Spleen (tissue), 7 donors: ENCODE measurements at regions not wholly inside any gene's neighbourhood (a gene's known extent, or its start where the extent isn't known, plus 50 kb on each side); places are given as distances from the start of the nearest gene placed in this dataset.

ENCODE experiments used
- POLR2A ChIP-seq, 3 donors: fragments of 450-650 bp; IDR thresholded peaks; one replicate each; pipeline ENCODE4 v1.5.1; 2017; ENCODE audit warnings: antibody characterized with exemption in 3 of 3, mild to moderate bottlenecking in 1 of 3
- TF ChIP-seq, protein P1 (sequence below), 11 experiments: fragments of 200-600 bp in 7 of 11; fragments of 450-650 bp in 4 of 11; sonication (generic) in 4 of 11; IDR thresholded peaks in 8 of 11; conservative IDR thresholded peaks in 3 of 11; 1 replicate in 7 of 11; 2 replicates in 4 of 11; pipeline versions ENCODE4 v1.4.0 to v1.8.0; 2016 to 2021; ENCODE audit warnings: antibody characterized with exemption in 11 of 11, inconsistent platforms in 4 of 11, mild to moderate bottlenecking in 1 of 11
- donor health status: DM: no; HTN: no; CAD: no; lungs with moderate emphysema.
- donor health status: DM: no; HTN: no; CAD: no.
- donor health status: DM: no; HTN: no; CAD: no.

DNA sequence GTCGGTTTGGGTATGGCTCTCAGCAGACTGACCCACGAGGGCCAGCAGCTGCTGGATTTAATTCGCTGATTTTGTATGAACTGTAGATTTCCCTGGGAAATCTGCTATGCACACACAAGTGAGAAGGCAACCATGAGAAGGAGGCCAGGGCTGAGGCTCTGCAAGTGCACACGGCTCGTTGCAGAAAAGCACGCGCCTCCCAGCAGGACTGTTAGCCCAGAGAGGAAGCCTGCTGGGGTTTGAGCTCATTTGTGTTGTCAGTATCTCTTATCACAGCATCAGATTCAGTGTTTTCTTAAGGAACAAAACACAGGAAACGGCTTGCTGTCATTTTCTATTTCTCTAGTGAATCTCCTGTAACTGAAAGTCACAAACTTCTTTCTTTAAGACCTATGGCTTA is 296.2 kb upstream of the FAT1 start:
- TF ChIP-seq, protein P1, sequence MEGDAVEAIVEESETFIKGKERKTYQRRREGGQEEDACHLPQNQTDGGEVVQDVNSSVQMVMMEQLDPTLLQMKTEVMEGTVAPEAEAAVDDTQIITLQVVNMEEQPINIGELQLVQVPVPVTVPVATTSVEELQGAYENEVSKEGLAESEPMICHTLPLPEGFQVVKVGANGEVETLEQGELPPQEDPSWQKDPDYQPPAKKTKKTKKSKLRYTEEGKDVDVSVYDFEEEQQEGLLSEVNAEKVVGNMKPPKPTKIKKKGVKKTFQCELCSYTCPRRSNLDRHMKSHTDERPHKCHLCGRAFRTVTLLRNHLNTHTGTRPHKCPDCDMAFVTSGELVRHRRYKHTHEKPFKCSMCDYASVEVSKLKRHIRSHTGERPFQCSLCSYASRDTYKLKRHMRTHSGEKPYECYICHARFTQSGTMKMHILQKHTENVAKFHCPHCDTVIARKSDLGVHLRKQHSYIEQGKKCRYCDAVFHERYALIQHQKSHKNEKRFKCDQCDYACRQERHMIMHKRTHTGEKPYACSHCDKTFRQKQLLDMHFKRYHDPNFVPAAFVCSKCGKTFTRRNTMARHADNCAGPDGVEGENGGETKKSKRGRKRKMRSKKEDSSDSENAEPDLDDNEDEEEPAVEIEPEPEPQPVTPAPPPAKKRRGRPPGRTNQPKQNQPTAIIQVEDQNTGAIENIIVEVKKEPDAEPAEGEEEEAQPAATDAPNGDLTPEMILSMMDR (IDR thresholded peaks at IDR 0.05 in 8 of 11, conservative IDR thresholded peaks at IDR 0.05 in 3 of 11), result no peak
- TF ChIP-seq POLR2A (IDR thresholded peaks at IDR 0.05), result no peak
